Sciatic nerve (tissue), 2 donors: ENCODE measurements at regions not wholly inside any gene's neighbourhood (a gene's known extent, or its start where the extent isn't known, plus 50 kb on each side); places are given as distances from the start of the nearest gene placed in this dataset.

Experiments used
- ATAC-seq: fragments of 200-7000 bp; cut with Tn5 transposase; one replicate; pipeline ENCODE4 v1.9.1; 2020; ENCODE audit warnings: mild to moderate bottlenecking, moderate library complexity
- DNase-seq: peaks from one replicate; pipeline ENCODE4 v3.0.0-alpha.2; 2020; ENCODE audit warnings: low spot score
- intact Hi-C: fragments of 100-400 bp; cut with DNase I; formaldehyde crosslinking; loops from one replicate; pipeline ENCODE4 v1.14.2; 2022
- donor health status: DM: no; HTN: no; CAD: no.
- donor health status: DM: no; HTN: no; CAD: no.

GRCh38 chr12:66066137-66066928 lies 64.2 kb downstream of the LLPH start:
- DNase-seq, result no peak
- no peak for ATAC-seq
- intact Hi-C loops, result no loop called here

- intact Hi-C loops, result no loop called here
- DNase-seq (no peak), ATAC-seq (no peak)
Observed at GRCh38 chr12:66065641-66066136, 64.9 kb downstream of the LLPH start.

DNA sequence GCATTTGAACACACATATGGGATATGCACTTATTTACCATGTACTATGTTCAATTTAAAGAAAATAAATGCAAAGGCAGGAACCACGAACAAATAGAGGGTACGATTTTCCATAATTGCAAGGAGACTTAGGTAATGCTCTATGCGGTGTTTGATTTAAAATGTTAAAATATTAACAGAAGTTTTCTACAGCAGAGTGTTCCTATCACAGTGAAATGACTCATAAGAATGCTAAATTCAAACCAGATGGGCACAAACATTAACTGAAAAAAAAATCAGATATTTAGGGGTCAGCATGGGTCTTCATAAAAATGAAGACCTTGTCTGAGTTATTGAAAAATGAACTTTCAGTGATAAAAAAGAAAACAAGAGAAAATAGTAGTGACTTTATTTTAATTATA lies 65.4 kb downstream of the LLPH start:
- intact Hi-C loops, result no loop called here
- ATAC-seq, result no peak

GRCh38 chr12:66063916-66064315 lies 66.6 kb downstream of the LLPH start:
- intact Hi-C loops, result no loop called here
- no peak for ATAC-seq
- no peak for DNase-seq

More for the DNA sequence above, 65.4 kb downstream of the LLPH start:
- no peak for DNase-seq

DNA sequence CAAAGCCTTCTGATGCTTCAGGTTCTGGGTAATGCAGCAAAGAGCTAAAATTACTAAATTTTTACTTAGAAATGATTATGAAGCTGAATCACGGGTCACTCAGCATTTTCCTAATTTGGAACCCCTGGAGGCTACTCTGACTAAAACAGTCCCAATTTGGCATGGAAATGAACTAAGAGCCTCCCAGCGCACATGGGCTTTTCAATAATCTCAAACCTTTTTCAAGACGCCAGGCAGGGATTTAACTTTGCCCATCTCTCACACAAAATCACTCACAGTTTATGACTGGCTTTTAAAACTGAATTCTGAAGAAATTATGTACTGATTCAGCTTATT lies 68.3 kb downstream of the LLPH start:
- DNase-seq, result no peak
- no peak for ATAC-seq
- intact Hi-C loops, result no loop called here

GRCh38 chr12:66061557-66062289 lies 68.8 kb downstream of the LLPH start:
- DNase-seq, result no peak
- intact Hi-C loops, result no loop called here
- no peak for ATAC-seq

DNA sequence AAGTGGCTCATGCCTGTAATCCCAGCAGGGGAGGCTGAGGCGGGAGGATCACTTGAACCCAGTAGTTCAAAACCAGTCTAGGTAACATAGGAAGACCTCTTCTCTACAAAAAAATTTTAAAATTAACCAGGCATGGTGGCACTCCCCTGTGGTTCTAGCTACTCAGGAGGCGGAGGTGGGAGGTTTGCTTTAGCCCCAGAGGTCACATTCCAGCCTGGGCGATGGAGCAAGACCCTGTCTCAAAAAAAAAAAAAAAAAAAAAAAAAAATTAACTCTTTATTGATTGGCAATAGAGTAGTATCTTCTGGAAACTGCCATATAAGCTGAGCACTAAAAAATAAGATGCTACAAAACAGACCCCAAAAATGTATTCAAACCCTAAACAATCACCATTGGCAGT lies 69.5 kb downstream of the LLPH start:
- no peak for ATAC-seq
- DNase-seq, result no peak
- intact Hi-C loops, result no loop called here

- ATAC-seq (no peak), DNase-seq (no peak)
- intact Hi-C loops, result no loop called here
Observed at GRCh38 chr12:66060163-66060907, 70.2 kb downstream of the LLPH start.

DNA sequence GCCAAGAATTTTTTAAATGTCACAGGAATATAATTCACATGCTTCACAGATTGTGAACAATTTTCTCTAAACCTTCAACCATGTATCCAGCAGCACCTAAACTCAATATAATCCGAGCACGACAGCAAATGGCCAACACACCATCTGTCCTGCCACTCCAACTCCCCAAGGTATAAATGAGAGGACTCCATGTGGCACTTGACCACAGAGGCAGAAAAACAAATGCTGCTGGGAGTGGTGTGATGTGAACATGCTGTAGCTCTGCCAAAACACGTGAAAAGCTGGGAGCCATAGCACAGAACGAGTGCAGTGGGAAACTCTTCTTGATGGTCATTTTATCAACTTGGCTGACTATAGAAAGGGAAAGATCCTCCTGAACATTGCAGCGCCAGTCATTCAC lies 70.9 kb downstream of the LLPH start:
- intact Hi-C loops, result no loop called here
- DNase-seq (no peak), ATAC-seq (no peak)

GRCh38 chr12:66058554-66058953 lies 72.0 kb downstream of the LLPH start:
- DNase-seq (no peak), ATAC-seq (no peak)
- intact Hi-C loops, result no loop called here

- ATAC-seq (no peak), DNase-seq (no peak)
- intact Hi-C loops, result no loop called here
Observed at GRCh38 chr12:66055837-66056319, 74.7 kb downstream of the LLPH start.

DNA sequence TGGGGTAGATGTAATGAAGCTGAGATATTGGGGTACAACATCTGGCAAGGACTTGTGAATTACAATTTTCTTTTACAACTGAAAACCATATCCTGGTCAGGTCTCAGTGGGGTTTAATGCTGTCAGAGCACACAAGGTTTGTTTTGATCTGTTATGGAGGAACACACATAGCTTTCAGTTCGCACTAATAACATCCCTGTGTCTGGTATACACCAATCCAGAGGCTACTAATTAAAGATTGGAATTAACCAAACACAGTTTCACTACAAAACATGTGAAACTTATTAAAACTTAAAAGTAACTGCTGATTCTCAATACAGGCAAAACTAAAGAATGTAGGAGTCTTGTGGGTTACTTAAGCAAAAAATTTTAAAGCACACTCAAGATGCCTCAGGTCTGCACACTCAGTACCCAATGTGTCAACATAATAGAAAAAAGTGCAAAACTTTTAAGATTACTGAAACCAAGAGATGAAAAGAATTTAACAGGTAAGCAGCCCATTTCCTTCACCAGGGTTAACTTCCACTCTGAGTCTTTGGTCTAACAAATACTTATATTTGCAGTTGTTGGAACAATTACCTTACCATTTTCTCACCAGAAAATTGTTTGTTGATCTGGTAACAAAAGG lies 77.4 kb downstream of the LLPH start:
- intact Hi-C loops, result no loop called here
- no peak for ATAC-seq
- DNase-seq, result no peak

GRCh38 chr12:66051361-66051760 lies 79.2 kb downstream of the LLPH start:
- DNase-seq (no peak), ATAC-seq (no peak)
- intact Hi-C loops, result no loop called here

DNA sequence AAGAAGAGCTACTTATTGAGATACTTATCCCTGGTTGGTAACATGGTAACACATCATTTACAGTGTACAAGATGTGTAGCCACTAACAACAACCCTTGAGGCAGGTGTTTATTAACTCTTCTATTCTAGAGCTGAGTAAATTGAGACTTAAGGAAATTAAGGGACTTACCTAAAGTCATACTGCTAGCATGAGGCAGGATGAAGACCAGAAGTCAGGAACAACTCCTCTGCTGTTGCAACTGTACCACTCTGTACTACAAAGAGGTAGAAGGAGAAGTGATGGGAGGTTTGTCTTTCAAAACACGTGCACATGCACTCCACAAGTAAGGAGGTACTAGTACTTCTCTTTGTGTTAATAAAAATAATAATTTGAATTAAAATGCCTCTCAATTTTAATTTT lies 79.9 kb downstream of the LLPH start:
- ATAC-seq (no peak), DNase-seq (no peak)
- intact Hi-C loops, result no loop called here

DNA sequence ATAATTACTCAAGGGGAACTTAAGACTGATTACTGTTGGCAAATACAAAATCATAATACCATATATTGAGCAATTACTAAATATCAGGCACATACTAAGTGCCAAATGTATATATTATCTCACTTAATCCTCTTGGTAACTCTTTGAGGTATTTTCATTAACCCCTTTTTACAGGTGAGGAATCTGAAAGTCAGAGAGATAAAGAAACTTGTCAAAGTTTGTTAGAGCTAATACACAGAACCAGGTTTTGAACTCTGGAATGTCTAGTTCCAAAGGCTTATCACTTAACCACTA lies 80.3 kb downstream of the LLPH start:
- ATAC-seq (no peak), DNase-seq (no peak)
- intact Hi-C loops, result no loop called here

- DNase-seq (no peak), ATAC-seq (no peak)
- intact Hi-C loops, result no loop called here
Observed at GRCh38 chr12:66049538-66050282, 80.8 kb downstream of the LLPH start.

DNA sequence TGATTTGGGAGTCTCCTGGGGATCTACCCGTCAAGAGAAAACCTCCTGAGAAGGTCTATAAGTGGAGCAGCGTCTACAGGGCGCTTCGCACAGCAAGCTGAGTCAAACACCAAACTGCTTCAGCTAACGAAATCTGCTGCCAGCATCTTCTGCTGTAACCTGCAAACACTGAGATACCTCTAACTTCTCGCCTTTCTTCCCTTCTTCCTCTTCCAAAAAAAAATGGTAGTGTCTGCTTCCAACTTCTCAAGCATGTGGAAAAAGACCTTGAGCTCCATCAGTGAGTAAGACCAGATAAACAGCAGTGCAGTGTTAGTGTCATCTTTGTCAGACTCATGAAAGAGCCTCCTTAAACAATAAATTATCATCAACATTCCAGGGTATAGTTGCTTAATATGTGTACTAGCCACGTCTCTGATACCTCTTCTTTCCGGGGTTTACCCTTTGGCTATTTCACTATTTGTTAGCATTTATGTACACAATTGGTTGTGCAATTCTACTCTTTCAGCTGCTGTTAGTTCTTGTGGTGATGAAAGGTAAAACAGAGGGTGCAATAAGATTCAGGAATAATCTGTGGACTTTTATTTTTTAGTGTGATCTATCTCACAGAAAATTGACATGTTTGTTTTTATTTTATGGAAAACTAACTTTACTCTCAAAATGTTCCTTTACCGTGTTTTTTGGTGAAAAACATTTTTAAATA lies 81.6 kb downstream of the LLPH start:
- intact Hi-C loops, result no loop called here
- no peak for ATAC-seq
- DNase-seq, result no peak

GRCh38 chr12:66048218-66048834 lies 82.2 kb downstream of the LLPH start:
- DNase-seq (no peak), ATAC-seq (no peak)
- intact Hi-C loops, result no loop called here
